HEK293 (cell line): ENCODE measurements at regions not wholly inside any gene's neighbourhood (a gene's known extent, or its start where the extent isn't known, plus 50 kb on each side); places are given as distances from the start of the nearest gene placed in this dataset.

Experiments
- CTCF ChIA-PET: fragments of 350-600 bp; formaldehyde crosslinking; extraction: SDS; loops from one replicate; lab custom pipeline; 2021; ENCODE audit warnings: antibody characterized with exemption; lab: Yijun Ruan, JAX
- POLR2A ChIA-PET: fragments of 300-600 bp; formaldehyde crosslinking; extraction: SDS; loops from one replicate; lab custom pipeline; 2020; ENCODE audit warnings: antibody characterized with exemption, inconsistent platforms; lab: Yijun Ruan, JAX
- H3K27ac ChIP-seq: fragments of 200-500 bp; sonication (Bioruptor generic); 2 replicates; pipeline ENCODE4 v1.5.1; 2014; ENCODE audit warnings: low read depth, low read length, control low read depth, inconsistent platforms; ENCODE audit errors: extremely low read depth
- H3K36me3 ChIP-seq, 2 experiments: fragments of 200-500 bp in 1 of 2; sonication (Bioruptor generic) in 1 of 2; 1 replicate in 1 of 2; 2 replicates in 1 of 2; pipeline ENCODE4 v1.5.1; 2014 to 2017; ENCODE audit warnings: inconsistent platforms in 2 of 2, low read length in 2 of 2; ENCODE audit not compliant: control insufficient read depth in 2 of 2, insufficient read depth in 1 of 2
- H3K4me1 ChIP-seq: fragments of 200-500 bp; sonication (Bioruptor generic); 2 replicates; pipeline ENCODE4 v1.5.1; 2014; ENCODE audit warnings: mild to moderate bottlenecking, low read length, inconsistent platforms; ENCODE audit not compliant: control insufficient read depth, insufficient read depth
- H3K4me3 ChIP-seq: 2 replicates; pipeline ENCODE4 v1.5.1; 2011; ENCODE audit warnings: low read depth, mild to moderate bottlenecking, control low read depth, low read length, moderate library complexity
- H3K9me3 ChIP-seq: fragments of 200-500 bp; sonication (Bioruptor generic); 2 replicates; pipeline ENCODE4 v1.5.1; 2014; ENCODE audit warnings: low read depth, low read length, inconsistent platforms; ENCODE audit not compliant: control insufficient read depth, insufficient read depth
- KLF8 ChIP-seq: fragments of 450-650 bp; formaldehyde crosslinking; IDR thresholded peaks from 2 replicates; pipeline ENCODE4 v1.5.1; 2016; ENCODE audit warnings: missing biosample characterization, missing genetic modification characterization
- PRDM1 ChIP-seq: fragments of 450-650 bp; formaldehyde crosslinking; IDR thresholded peaks from 2 replicates; pipeline ENCODE4; 2016; ENCODE audit warnings: missing biosample characterization, missing genetic modification characterization
- RBAK ChIP-seq: fragments of 450-650 bp; formaldehyde crosslinking; IDR thresholded peaks from 2 replicates; pipeline ENCODE4 v1.5.1; 2016; ENCODE audit warnings: missing biosample characterization, missing genetic modification characterization
- ZBTB20 ChIP-seq: fragments of 450-650 bp; formaldehyde crosslinking; IDR thresholded peaks from 2 replicates; pipeline ENCODE4 v1.5.1; 2016; ENCODE audit warnings: missing biosample characterization, missing genetic modification characterization
- ZFP37 ChIP-seq: fragments of 450-650 bp; formaldehyde crosslinking; IDR thresholded peaks from 2 replicates; pipeline ENCODE4 v1.5.1; 2016; ENCODE audit warnings: missing biosample characterization, missing genetic modification characterization
- ZIC2 ChIP-seq: fragments of 450-650 bp; formaldehyde crosslinking; IDR thresholded peaks from 2 replicates; pipeline ENCODE4 v1.5.1; 2016; ENCODE audit warnings: missing biosample characterization, missing genetic modification characterization
- ZNF138 ChIP-seq: fragments of 450-650 bp; formaldehyde crosslinking; IDR thresholded peaks from 2 replicates; pipeline ENCODE4 v1.5.1; 2016; ENCODE audit warnings: missing biosample characterization, missing genetic modification characterization, borderline replicate concordance
- ZNF174 ChIP-seq: fragments of 450-650 bp; formaldehyde crosslinking; IDR thresholded peaks from 2 replicates; pipeline ENCODE4 v1.5.0; 2017; ENCODE audit warnings: missing biosample characterization, mild to moderate bottlenecking, missing genetic modification characterization
- ZNF311 ChIP-seq: fragments of 450-650 bp; formaldehyde crosslinking; IDR thresholded peaks from 2 replicates; pipeline ENCODE4 v1.5.1; 2017; ENCODE audit warnings: missing biosample characterization, missing genetic modification characterization, borderline replicate concordance
- ZNF426 ChIP-seq: fragments of 450-650 bp; formaldehyde crosslinking; IDR thresholded peaks from 2 replicates; pipeline ENCODE4 v1.5.1; 2017; ENCODE audit warnings: missing biosample characterization, missing genetic modification characterization, mild to moderate bottlenecking, inconsistent platforms, moderate library complexity
- ZNF558 ChIP-seq: fragments of 450-650 bp; formaldehyde crosslinking; IDR thresholded peaks from 2 replicates; pipeline ENCODE4 v1.5.1; 2016; ENCODE audit warnings: missing biosample characterization, missing genetic modification characterization
- ZNF561 ChIP-seq: fragments of 450-650 bp; IDR thresholded peaks from 2 replicates; pipeline ENCODE4 v1.5.1; 2018; ENCODE audit warnings: missing biosample characterization, missing genetic modification characterization, borderline replicate concordance
- ZNF571 ChIP-seq: fragments of 450-650 bp; formaldehyde crosslinking; IDR thresholded peaks from 2 replicates; pipeline ENCODE4 v1.5.0; 2017; ENCODE audit warnings: missing biosample characterization, missing genetic modification characterization
- ZNF585B ChIP-seq: fragments of 450-650 bp; formaldehyde crosslinking; IDR thresholded peaks from 2 replicates; pipeline ENCODE4 v1.5.1; 2016; ENCODE audit warnings: missing biosample characterization, missing genetic modification characterization
- ZNF600 ChIP-seq: fragments of 450-650 bp; formaldehyde crosslinking; IDR thresholded peaks from 2 replicates; pipeline ENCODE4 v1.5.1; 2016; ENCODE audit warnings: missing biosample characterization, missing genetic modification characterization
- ZNF610 ChIP-seq: fragments of 450-650 bp; formaldehyde crosslinking; IDR thresholded peaks from 2 replicates; pipeline ENCODE4 v1.5.1; 2016; ENCODE audit warnings: missing biosample characterization, missing genetic modification characterization, borderline replicate concordance
- ZNF629 ChIP-seq: fragments of 450-650 bp; formaldehyde crosslinking; IDR thresholded peaks from 2 replicates; pipeline ENCODE4 v1.5.1; 2017; ENCODE audit warnings: missing biosample characterization, missing genetic modification characterization
- ZNF670 ChIP-seq: fragments of 450-650 bp; formaldehyde crosslinking; IDR thresholded peaks from 2 replicates; pipeline ENCODE4 v1.5.1; 2016; ENCODE audit warnings: missing biosample characterization, missing genetic modification characterization, low read depth
- ZNF76 ChIP-seq: fragments of 450-650 bp; formaldehyde crosslinking; IDR thresholded peaks from 2 replicates; pipeline ENCODE4; 2016; ENCODE audit warnings: low read depth, missing biosample characterization, missing genetic modification characterization, borderline replicate concordance
- ZNF768 ChIP-seq: fragments of 450-650 bp; formaldehyde crosslinking; IDR thresholded peaks from 2 replicates; pipeline ENCODE4 v1.5.1; 2018; ENCODE audit warnings: missing biosample characterization, mild to moderate bottlenecking, missing genetic modification characterization
- ZNF777 ChIP-seq: fragments of 450-650 bp; formaldehyde crosslinking; IDR thresholded peaks from 2 replicates; pipeline ENCODE4 v1.5.1; 2017; ENCODE audit warnings: missing biosample characterization, missing genetic modification characterization, borderline replicate concordance
- TF ChIP-seq, protein P1 (sequence below): fragments of 450-650 bp; IDR thresholded peaks from 2 replicates; pipeline ENCODE4 v1.5.1; 2018; ENCODE audit warnings: missing biosample characterization, missing genetic modification characterization
- TF ChIP-seq, protein P2 (sequence below): fragments of 450-650 bp; formaldehyde crosslinking; IDR thresholded peaks from 2 replicates; pipeline ENCODE4 v1.5.1; 2016; ENCODE audit warnings: missing biosample characterization, missing genetic modification characterization
- TF ChIP-seq, protein P3 (sequence below): fragments of 450-650 bp; formaldehyde crosslinking; IDR thresholded peaks from 2 replicates; pipeline ENCODE4; 2016; ENCODE audit warnings: missing biosample characterization, missing genetic modification characterization
- TF ChIP-seq, protein P4 (sequence below): fragments of 450-650 bp; formaldehyde crosslinking; IDR thresholded peaks from 2 replicates; pipeline ENCODE4 v1.5.1; 2017; ENCODE audit warnings: missing biosample characterization, missing genetic modification characterization

- no peak for TF ChIP-seq ZNF768 (tag by site-specific recombination)
- TF ChIP-seq ZNF76 (tag by site-specific recombination), result no peak
- no peak for TF ChIP-seq ZBTB20 (tag by site-specific recombination)
- no peak for TF ChIP-seq ZNF571
- TF ChIP-seq, protein P1, sequence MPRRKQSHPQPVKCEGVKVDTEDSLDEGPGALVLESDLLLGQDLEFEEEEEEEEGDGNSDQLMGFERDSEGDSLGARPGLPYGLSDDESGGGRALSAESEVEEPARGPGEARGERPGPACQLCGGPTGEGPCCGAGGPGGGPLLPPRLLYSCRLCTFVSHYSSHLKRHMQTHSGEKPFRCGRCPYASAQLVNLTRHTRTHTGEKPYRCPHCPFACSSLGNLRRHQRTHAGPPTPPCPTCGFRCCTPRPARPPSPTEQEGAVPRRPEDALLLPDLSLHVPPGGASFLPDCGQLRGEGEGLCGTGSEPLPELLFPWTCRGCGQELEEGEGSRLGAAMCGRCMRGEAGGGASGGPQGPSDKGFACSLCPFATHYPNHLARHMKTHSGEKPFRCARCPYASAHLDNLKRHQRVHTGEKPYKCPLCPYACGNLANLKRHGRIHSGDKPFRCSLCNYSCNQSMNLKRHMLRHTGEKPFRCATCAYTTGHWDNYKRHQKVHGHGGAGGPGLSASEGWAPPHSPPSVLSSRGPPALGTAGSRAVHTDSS, result no peak
- TF ChIP-seq ZFP37 (tag by site-specific recombination), result no peak
- TF ChIP-seq ZNF600 (tag by site-specific recombination), result no peak
- TF ChIP-seq KLF8 (tag by site-specific recombination), result no peak
- no peak for TF ChIP-seq ZNF174
- TF ChIP-seq ZNF670 (tag by site-specific recombination), result no peak
- TF ChIP-seq ZNF558 (tag by site-specific recombination), result no peak
- TF ChIP-seq, protein P2, sequence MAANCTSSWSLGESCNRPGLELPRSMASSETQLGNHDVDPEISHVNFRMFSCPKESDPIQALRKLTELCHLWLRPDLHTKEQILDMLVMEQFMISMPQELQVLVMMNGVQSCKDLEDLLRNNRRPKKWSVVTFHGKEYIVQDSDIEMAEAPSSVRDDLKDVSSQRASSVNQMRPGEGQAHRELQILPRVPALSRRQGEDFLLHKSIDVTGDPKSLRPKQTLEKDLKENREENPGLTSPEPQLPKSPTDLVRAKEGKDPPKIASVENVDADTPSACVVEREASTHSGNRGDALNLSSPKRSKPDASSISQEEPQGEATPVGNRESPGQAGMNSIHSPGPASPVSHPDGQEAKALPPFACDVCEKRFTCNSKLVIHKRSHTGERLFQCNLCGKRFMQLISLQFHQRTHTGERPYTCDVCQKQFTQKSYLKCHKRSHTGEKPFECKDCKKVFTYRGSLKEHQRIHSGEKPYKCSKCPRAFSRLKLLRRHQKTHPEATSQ, result no peak
- TF ChIP-seq ZNF777, result no peak
- TF ChIP-seq, protein P3, sequence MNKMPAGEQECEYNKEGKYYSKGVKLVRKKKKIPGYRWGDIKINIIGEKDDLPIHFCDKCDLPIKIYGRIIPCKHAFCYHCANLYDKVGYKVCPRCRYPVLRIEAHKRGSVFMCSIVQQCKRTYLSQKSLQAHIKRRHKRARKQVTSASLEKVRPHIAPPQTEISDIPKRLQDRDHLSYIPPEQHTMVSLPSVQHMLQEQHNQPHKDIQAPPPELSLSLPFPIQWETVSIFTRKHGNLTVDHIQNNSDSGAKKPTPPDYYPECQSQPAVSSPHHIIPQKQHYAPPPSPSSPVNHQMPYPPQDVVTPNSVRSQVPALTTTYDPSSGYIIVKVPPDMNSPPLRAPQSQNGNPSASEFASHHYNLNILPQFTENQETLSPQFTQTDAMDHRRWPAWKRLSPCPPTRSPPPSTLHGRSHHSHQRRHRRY (tag by site-specific recombination), result no peak
- TF ChIP-seq ZNF426 (tag by site-specific recombination), result no peak
- TF ChIP-seq ZNF138 (tag by site-specific recombination), result no peak
- TF ChIP-seq RBAK, result no peak
- no peak for TF ChIP-seq ZNF561 (tag by site-specific recombination)
- TF ChIP-seq, protein P4, sequence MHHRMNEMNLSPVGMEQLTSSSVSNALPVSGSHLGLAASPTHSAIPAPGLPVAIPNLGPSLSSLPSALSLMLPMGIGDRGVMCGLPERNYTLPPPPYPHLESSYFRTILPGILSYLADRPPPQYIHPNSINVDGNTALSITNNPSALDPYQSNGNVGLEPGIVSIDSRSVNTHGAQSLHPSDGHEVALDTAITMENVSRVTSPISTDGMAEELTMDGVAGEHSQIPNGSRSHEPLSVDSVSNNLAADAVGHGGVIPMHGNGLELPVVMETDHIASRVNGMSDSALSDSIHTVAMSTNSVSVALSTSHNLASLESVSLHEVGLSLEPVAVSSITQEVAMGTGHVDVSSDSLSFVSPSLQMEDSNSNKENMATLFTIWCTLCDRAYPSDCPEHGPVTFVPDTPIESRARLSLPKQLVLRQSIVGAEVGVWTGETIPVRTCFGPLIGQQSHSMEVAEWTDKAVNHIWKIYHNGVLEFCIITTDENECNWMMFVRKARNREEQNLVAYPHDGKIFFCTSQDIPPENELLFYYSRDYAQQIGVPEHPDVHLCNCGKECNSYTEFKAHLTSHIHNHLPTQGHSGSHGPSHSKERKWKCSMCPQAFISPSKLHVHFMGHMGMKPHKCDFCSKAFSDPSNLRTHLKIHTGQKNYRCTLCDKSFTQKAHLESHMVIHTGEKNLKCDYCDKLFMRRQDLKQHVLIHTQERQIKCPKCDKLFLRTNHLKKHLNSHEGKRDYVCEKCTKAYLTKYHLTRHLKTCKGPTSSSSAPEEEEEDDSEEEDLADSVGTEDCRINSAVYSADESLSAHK (tag by site-specific recombination), result no peak
- TF ChIP-seq ZIC2, result no peak
- no peaks in the 10 kb centered on the region for H3K36me3 ChIP-seq
- ChIA-PET POLR2A (interaction anchor here (0.6 kb wide), 1 partner anchor 66 kb away, joined by 4 read pairs; no protein-coding TSS in a partner anchor), CTCF (interaction anchor here (0.7 to 1.6 kb wide), 2 partner anchors 17 to 1445 kb away, joined by 3 to 9 read pairs; no protein-coding TSS in a partner anchor)
- 0 out of 2 replicates have a peak, but pooled peaks cover 2% of the 10 kb centered on the region for H3K4me1 ChIP-seq
- H3K4me3 ChIP-seq, result no peak overlapping the region
- no peaks in the 10 kb centered on the region for H3K9me3 ChIP-seq
- no peak overlapping the region for H3K27ac ChIP-seq
Observed at GRCh38 chr10:90989378-90989777, 68.5 kb upstream of the ANKRD1 start.

- Histone ChIP-seq H3K4me1 (no peaks in the 10 kb centered on the region), H3K27ac (no peak overlapping the region), H3K4me3 (no peak overlapping the region), H3K36me3 (no peaks in the 10 kb centered on the region), H3K9me3 (no peaks in the 10 kb centered on the region)
- TF ChIP-seq ZNF585B (tag by site-specific recombination) (no peak), ZNF629 (tag by site-specific recombination) (no peak), ZFP37 (tag by site-specific recombination) (no peak), PRDM1 (tag by site-specific recombination) (peak; percentile 29; the same call in 1 of the 2 replicates), ZNF610 (tag by site-specific recombination) (no peak), ZNF311 (tag by site-specific recombination) (no peak)
- CTCF ChIA-PET, result interaction anchor here (0.5 to 1.0 kb wide), 3 partner anchors 12 to 702 kb away, joined by 3 read pairs; no protein-coding TSS in a partner anchor
- POLR2A ChIA-PET, result no interaction called here
Observed at GRCh38 chr10:90992462-90992861, 71.6 kb upstream of the ANKRD1 start.
